Heart right ventricle (tissue), 16 donors: ENCODE measurements at regions not wholly inside any gene's neighbourhood (a gene's known extent, or its start where the extent isn't known, plus 50 kb on each side); places are given as distances from the start of the nearest gene placed in this dataset.

Source experiments
- ATAC-seq, 8 donors: fragments of 200-7000 bp; cut with Tn5 transposase; one replicate each; pipeline ENCODE4 v1.9.1; 2020; ENCODE audit warnings: mild to moderate bottlenecking in 8 of 8, moderate library complexity in 8 of 8, moderate number of reproducible peaks in 1 of 8
- DNase-seq, 2 donors: peaks; one replicate each; pipeline ENCODE4 v3.0.0-alpha.2; 2020
- H3K27ac ChIP-seq, 10 donors: fragments of 200-600 bp; sonication (generic) in 2 of 10; one replicate each; pipeline versions ENCODE4 v1.5.0 to v1.8.0; 2020 to 2022; ENCODE audit warnings: mild to moderate bottlenecking in 3 of 10
- H3K27me3 ChIP-seq, 7 donors: fragments of 200-600 bp; one replicate each; pipeline ENCODE4 v1.8.0; 2021 to 2022; ENCODE audit warnings: mild to moderate bottlenecking in 2 of 7
- H3K36me3 ChIP-seq, 9 donors: fragments of 200-600 bp; sonication (generic) in 1 of 9; one replicate each; pipeline versions ENCODE4 v1.5.0 to v1.8.0; 2020 to 2022; ENCODE audit warnings: mild to moderate bottlenecking in 2 of 9
- H3K4me1 ChIP-seq, 9 donors: fragments of 200-600 bp; sonication (generic) in 1 of 9; one replicate each; pipeline versions ENCODE4 v1.5.0 to v1.8.0; 2020 to 2022; ENCODE audit warnings: mild to moderate bottlenecking in 4 of 9
- H3K4me3 ChIP-seq, 10 donors: fragments of 200-600 bp; sonication (generic) in 2 of 10; one replicate each; pipeline versions ENCODE4 v1.5.0 to v1.8.0; 2020 to 2022; ENCODE audit warnings: mild to moderate bottlenecking in 7 of 10, moderate library complexity in 2 of 10
- H3K9me3 ChIP-seq, 11 donors: fragments of 200-600 bp in 10 of 11; sonication (generic) in 2 of 11; one replicate each; pipeline versions ENCODE4 v1.5.0 to v1.8.0; 2013 to 2022; ENCODE audit warnings: mild to moderate bottlenecking in 2 of 11, control low read depth in 1 of 11, moderate library complexity in 1 of 11
- CTCF ChIP-seq, 9 donors: fragments of 200-600 bp; sonication (generic) in 2 of 9; IDR thresholded peaks; one replicate each; pipeline versions ENCODE4 v1.5.0 to v1.8.0; 2021 to 2022; ENCODE audit warnings: antibody characterized with exemption in 9 of 9, mild to moderate bottlenecking in 5 of 9, moderate library complexity in 1 of 9
- WGBS, 2 donors: extraction: QIAGEN DNeasy Blood & Tissue Kit; methylation state at CpG; one replicate each; pipeline ENCODE4 v1.1.7; 2013; ENCODE audit warnings: inconsistent platforms in 1 of 2; 5-methylcytosine and 5-hydroxymethylcytosine counted together
- intact Hi-C, 10 donors: fragments of 100-400 bp; cut with DNase I; formaldehyde crosslinking; loops; one replicate each; pipeline versions ENCODE4 v1.11.1 to v1.14.2; 2022
- donor health status: Arrhythmogenic right ventricular cardiomyopathy.
- donor health status: ischemic (EF 13 %, LVEDD 7.1; RV severe dilation, severe dysfunction).
- donor health status: healthy with polysubstance abuse.
- donor health status: DM: no; HTN: yes; CAD: no.
- donor health status: DM: no; HTN: no; CAD: no.
- donor health status: ischemic (EF 25% LVEDD 6.9; RV normal size, moderate dysfunction).
- donor health status: ischemic (EF 25% LVEDD 5.7; RV mildly dilated, moderate dysfunction).
- donor health status: healthy.
- donor health status: DM: yes; HTN: yes; CAD: no.
- donor health status: Ischemic cardiomyopathy.
- donor health status: ischemic (EF 35%, LVEDD 5.7; RV mildly dilated, moderate dysfunction).
- donor health status: nonischemic (EF 11% LVEDD 7.7; RV severe dilation, severe dysfunction).
- donor health status: DM: yes; HTN: yes; CAD: no.
- donor health status: PGD.
- donor health status: ischemic (EF 29% LVEDD 5.4; RV normal size, mild dysfunction).
- donor health status: nonischemic (EF 23%, LVEDD 6.1; RV moderate dilation, normal function).

GRCh38 chr3:41144631-41145030 is 54.7 kb upstream of the CTNNB1 start:
- Histone ChIP-seq H3K27me3 (no peaks in the 10 kb centered on the region), H3K36me3 (no peaks in the 10 kb centered on the region), H3K9me3 (peaks cover 0 to 16% (median 11%) of the 10 kb centered on the region in 11 donors), H3K27ac (no peak overlapping the region), H3K4me3 (no peak overlapping the region), H3K4me1 (no peaks in the 10 kb centered on the region)
- ATAC-seq = peak in 1 of 8 donors; percentile 41
- no peak for TF ChIP-seq CTCF (IDR thresholded peaks at IDR 0.05)
- intact Hi-C loops = no loop called here
- WGBS, 2 donors = 45 to 59% methylated on average over 1 of the region's 1 CpG
- no peak for DNase-seq

- H3K4me3 ChIP-seq = no peak overlapping the region
- 80 to 87% methylated on average over 2 of the region's 2 CpGs for WGBS, 2 donors
Observed at GRCh38 chr3:41148478-41148877, 50.8 kb upstream of the CTNNB1 start.

GRCh38 chr3:41148901-41149300 is 50.4 kb upstream of the CTNNB1 start:
- intact Hi-C loops = no loop called here
- ATAC-seq (no peak), DNase-seq (no peak)
- no peaks in the 10 kb centered on the region for H3K27me3 ChIP-seq
- no peak overlapping the region for H3K4me3 ChIP-seq
- H3K4me1 ChIP-seq = no peaks in the 10 kb centered on the region
- WGBS, 2 donors = 74 to 75% methylated on average over 4 of the region's 4 CpGs
- H3K27ac ChIP-seq = no peak overlapping the region
- H3K36me3 ChIP-seq = no peaks in the 10 kb centered on the region
- peaks cover 0 to 16% (median 11%) of the 10 kb centered on the region in 11 donors for H3K9me3 ChIP-seq
- no peak for TF ChIP-seq CTCF (IDR thresholded peaks at IDR 0.05)

More at GRCh38 chr3:41148478-41148877, 50.8 kb upstream of the CTNNB1 start:
- no peak for TF ChIP-seq CTCF (IDR thresholded peaks at IDR 0.05)
- Histone ChIP-seq H3K9me3 (peaks cover 0 to 16% (median 11%) of the 10 kb centered on the region in 11 donors), H3K4me1 (no peaks in the 10 kb centered on the region), H3K27me3 (no peaks in the 10 kb centered on the region), H3K36me3 (no peaks in the 10 kb centered on the region), H3K27ac (no peak overlapping the region)
- DNase-seq = no peak
- intact Hi-C loops = no loop called here
- no peak for ATAC-seq
